CD4-positive, CD25-positive, alpha-beta regulatory T cell (primary cell): ENCODE measurements at regions not wholly inside any gene's neighbourhood (a gene's known extent, or its start where the extent isn't known, plus 50 kb on each side); places are given as distances from the start of the nearest gene placed in this dataset.

Experiments used
- ATAC-seq, 2 donors: fragments of 150-1000 bp; cut with Tn5 transposase; one replicate each; pipeline ENCODE4 v1.10.0; 2021; ENCODE audit warnings: low read depth in 2 of 2, moderate number of reproducible peaks in 2 of 2, moderate library complexity in 1 of 2
- DNase-seq, 3 donors: peaks; one replicate each; pipeline versions ENCODE4 v3.0.0 to v3.0.0-alpha.2; 2012 to 2022; ENCODE audit warnings: mixed read lengths in 1 of 3
- H3K27ac ChIP-seq: one replicate; pipeline ENCODE4 v1.7.0; 2013; ENCODE audit warnings: mild to moderate bottlenecking, low read length; ENCODE audit not compliant: insufficient read depth, poor library complexity, severe bottlenecking
- H3K27me3 ChIP-seq: one replicate; pipeline ENCODE4 v1.7.0; 2013; ENCODE audit warnings: low read length; ENCODE audit not compliant: control insufficient read depth, insufficient read depth
- H3K36me3 ChIP-seq: one replicate; pipeline ENCODE4 v1.7.0; 2013; ENCODE audit warnings: mild to moderate bottlenecking, low read length, moderate library complexity; ENCODE audit not compliant: control insufficient read depth, insufficient read depth
- H3K4me1 ChIP-seq: 2 replicates; pipeline ENCODE4 v1.7.0; 2013; ENCODE audit warnings: mild to moderate bottlenecking, low read length; ENCODE audit not compliant: insufficient read depth, control insufficient read depth, poor library complexity, severe bottlenecking
- H3K4me3 ChIP-seq: one replicate; pipeline ENCODE4 v1.7.0; 2013; ENCODE audit warnings: low read depth, mild to moderate bottlenecking, low read length, moderate library complexity
- H3K9me3 ChIP-seq, 2 experiments: 1 replicate in 1 of 2; 2 replicates in 1 of 2; pipeline ENCODE4 v1.7.0; 2013; ENCODE audit warnings: low read length in 2 of 2, mild to moderate bottlenecking in 1 of 2, moderate library complexity in 1 of 2; ENCODE audit not compliant: control insufficient read depth in 2 of 2
- H3K27ac Mint-ChIP-seq, 3 donors: one replicate each; pipeline ENCODE4 v1.8.0; 2020 to 2022; ENCODE audit warnings: mild to moderate bottlenecking in 3 of 3, mixed read lengths in 3 of 3, moderate library complexity in 2 of 3
- H3K27me3 Mint-ChIP-seq: one replicate; pipeline ENCODE4 v1.8.0; 2022; ENCODE audit warnings: mild to moderate bottlenecking, mixed read lengths
- H3K36me3 Mint-ChIP-seq: one replicate; pipeline ENCODE4 v1.8.0; 2020; ENCODE audit warnings: mixed read lengths
- H3K4me1 Mint-ChIP-seq, 4 donors: one replicate each; pipeline ENCODE4 v1.8.0; 2020 to 2022; ENCODE audit warnings: mixed read lengths in 4 of 4, mild to moderate bottlenecking in 1 of 4
- H3K4me3 Mint-ChIP-seq, 4 donors: one replicate each; pipeline ENCODE4 v1.8.0; 2020 to 2022; ENCODE audit warnings: mild to moderate bottlenecking in 4 of 4, mixed read lengths in 4 of 4, moderate library complexity in 3 of 4
- H3K9me3 Mint-ChIP-seq, 7 donors: one replicate each; pipeline ENCODE4 v1.8.0; 2020 to 2022; ENCODE audit warnings: mixed read lengths in 7 of 7, mild to moderate bottlenecking in 3 of 7, moderate library complexity in 2 of 7

- ATAC-seq = no peak
- no peaks in the 10 kb centered on the region for H3K4me1 ChIP-seq
These were observed 224.6 kb upstream of the CDH5 start for GRCh38 chr16:66141885-66142284.

GRCh38 chr16:66137853-66138252, 228.6 kb upstream of the CDH5 start:
- no peak for ATAC-seq
- no peaks in the 10 kb centered on the region for H3K4me1 Mint-ChIP-seq
- H3K27me3 Mint-ChIP-seq = no peaks in the 10 kb centered on the region
- no peaks in the 10 kb centered on the region for H3K4me1 ChIP-seq
- no peak overlapping the region for H3K27ac ChIP-seq
- no peaks in the 10 kb centered on the region for H3K36me3 Mint-ChIP-seq
- no peak for DNase-seq
- no peaks in the 10 kb centered on the region for H3K9me3 ChIP-seq
- no peak overlapping the region for H3K4me3 ChIP-seq
- no peak overlapping the region for H3K27ac Mint-ChIP-seq
- no peak overlapping the region for H3K4me3 Mint-ChIP-seq
- no peaks in the 10 kb centered on the region for H3K9me3 Mint-ChIP-seq
- H3K27me3 ChIP-seq = no peaks in the 10 kb centered on the region
- H3K36me3 ChIP-seq = no peaks in the 10 kb centered on the region

More at GRCh38 chr16:66141885-66142284, 224.6 kb upstream of the CDH5 start:
- no peak overlapping the region for H3K27ac Mint-ChIP-seq
- H3K4me1 Mint-ChIP-seq = no peaks in the 10 kb centered on the region
- no peaks in the 10 kb centered on the region for H3K36me3 Mint-ChIP-seq
- no peaks in the 10 kb centered on the region for H3K9me3 ChIP-seq
- H3K27ac ChIP-seq = no peak overlapping the region
- DNase-seq = no peak
- H3K27me3 ChIP-seq = peaks cover 1% of the 10 kb centered on the region
- H3K9me3 Mint-ChIP-seq = peaks cover 0 to 2% (median 0%) of the 10 kb centered on the region in 7 donors
- no peak overlapping the region for H3K4me3 ChIP-seq
- no peaks in the 10 kb centered on the region for H3K27me3 Mint-ChIP-seq
- H3K4me3 Mint-ChIP-seq = no peak overlapping the region
- no peaks in the 10 kb centered on the region for H3K36me3 ChIP-seq

GRCh38 chr16:66136841-66137240, 229.7 kb upstream of the CDH5 start:
- DNase-seq (no peak), ATAC-seq (no peak)
- no peaks in the 10 kb centered on the region for H3K27me3 ChIP-seq
- H3K9me3 ChIP-seq = no peaks in the 10 kb centered on the region
- no peak overlapping the region for H3K4me3 ChIP-seq
- Mint-ChIP-seq H3K4me1 (no peaks in the 10 kb centered on the region), H3K27ac (no peak overlapping the region), H3K9me3 (no peaks in the 10 kb centered on the region), H3K27me3 (peaks cover 4% of the 10 kb centered on the region), H3K36me3 (no peaks in the 10 kb centered on the region), H3K4me3 (no peak overlapping the region)
- no peak overlapping the region for H3K27ac ChIP-seq
- H3K36me3 ChIP-seq = no peaks in the 10 kb centered on the region
- H3K4me1 ChIP-seq = no peaks in the 10 kb centered on the region

- Histone ChIP-seq H3K27me3 (no peaks in the 10 kb centered on the region), H3K4me1 (no peaks in the 10 kb centered on the region), H3K4me3 (no peak overlapping the region), H3K36me3 (no peaks in the 10 kb centered on the region), H3K27ac (no peak overlapping the region), H3K9me3 (no peaks in the 10 kb centered on the region)
- H3K4me3 Mint-ChIP-seq = no peak overlapping the region
- H3K9me3 Mint-ChIP-seq = no peaks in the 10 kb centered on the region
- H3K4me1 Mint-ChIP-seq = no peaks in the 10 kb centered on the region
- DNase-seq (no peak), ATAC-seq (no peak)
- peaks cover 4% of the 10 kb centered on the region for H3K27me3 Mint-ChIP-seq
- H3K27ac Mint-ChIP-seq = no peak overlapping the region
- no peaks in the 10 kb centered on the region for H3K36me3 Mint-ChIP-seq
These were observed 230.7 kb upstream of the CDH5 start for GRCh38 chr16:66135838-66136237.

- Mint-ChIP-seq H3K9me3 (no peaks in the 10 kb centered on the region), H3K4me3 (no peak overlapping the region), H3K27me3 (peaks cover 4% of the 10 kb centered on the region), H3K4me1 (no peaks in the 10 kb centered on the region), H3K27ac (no peak overlapping the region), H3K36me3 (no peaks in the 10 kb centered on the region)
- no peaks in the 10 kb centered on the region for H3K4me1 ChIP-seq
- no peaks in the 10 kb centered on the region for H3K27me3 ChIP-seq
- H3K36me3 ChIP-seq = no peaks in the 10 kb centered on the region
- no peak overlapping the region for H3K27ac ChIP-seq
- H3K4me3 ChIP-seq = no peak overlapping the region
- H3K9me3 ChIP-seq = no peaks in the 10 kb centered on the region
- DNase-seq (no peak), ATAC-seq (no peak)
These were observed 231.1 kb upstream of the CDH5 start for GRCh38 chr16:66135421-66135831.

GRCh38 chr16:66134875-66135274, 231.6 kb upstream of the CDH5 start:
- no peaks in the 10 kb centered on the region for H3K4me1 ChIP-seq
- Mint-ChIP-seq H3K4me1 (no peaks in the 10 kb centered on the region), H3K27me3 (peaks cover 4% of the 10 kb centered on the region), H3K27ac (no peak overlapping the region), H3K36me3 (no peaks in the 10 kb centered on the region), H3K4me3 (no peak overlapping the region), H3K9me3 (no peaks in the 10 kb centered on the region)
- no peaks in the 10 kb centered on the region for H3K36me3 ChIP-seq
- DNase-seq (no peak), ATAC-seq (no peak)
- H3K27me3 ChIP-seq = no peaks in the 10 kb centered on the region
- no peaks in the 10 kb centered on the region for H3K9me3 ChIP-seq
- no peak overlapping the region for H3K4me3 ChIP-seq
- H3K27ac ChIP-seq = no peak overlapping the region

GRCh38 chr16:66133643-66134338, 232.7 kb upstream of the CDH5 start:
- Histone ChIP-seq H3K4me1 (no peaks in the 10 kb centered on the region), H3K27ac (no peak overlapping the region), H3K9me3 (no peaks in the 10 kb centered on the region), H3K36me3 (no peaks in the 10 kb centered on the region), H3K4me3 (no peak overlapping the region), H3K27me3 (peaks cover 4% of the 10 kb centered on the region)
- Mint-ChIP-seq H3K27me3 (peaks cover 14% of the 10 kb centered on the region), H3K9me3 (no peaks in the 10 kb centered on the region), H3K36me3 (no peaks in the 10 kb centered on the region), H3K4me3 (no peak overlapping the region), H3K4me1 (no peaks in the 10 kb centered on the region), H3K27ac (no peak overlapping the region)
- DNase-seq (no peak), ATAC-seq (no peak)

GRCh38 chr16:66131895-66132294, 234.6 kb upstream of the CDH5 start:
- ATAC-seq (no peak), DNase-seq (no peak)
- H3K27ac Mint-ChIP-seq = no peak overlapping the region
- no peak overlapping the region for H3K4me3 ChIP-seq
- no peak overlapping the region for H3K4me3 Mint-ChIP-seq
- no peaks in the 10 kb centered on the region for H3K4me1 Mint-ChIP-seq
- H3K9me3 ChIP-seq = no peaks in the 10 kb centered on the region
- H3K9me3 Mint-ChIP-seq = no peaks in the 10 kb centered on the region
- H3K4me1 ChIP-seq = no peaks in the 10 kb centered on the region
- H3K36me3 ChIP-seq = no peaks in the 10 kb centered on the region
- peaks cover 4% of the 10 kb centered on the region for H3K36me3 Mint-ChIP-seq
- no peak overlapping the region for H3K27ac ChIP-seq
- peaks cover 15% of the 10 kb centered on the region for H3K27me3 ChIP-seq
- H3K27me3 Mint-ChIP-seq = peaks cover 30% of the 10 kb centered on the region
